NCI-H446 (cell line): ENCODE measurements at regions not wholly inside any gene's neighbourhood (a gene's known extent, or its start where the extent isn't known, plus 50 kb on each side); places are given as distances from the start of the nearest gene placed in this dataset.

Experiments used
- DNase-seq, 2 experiments: peaks; one replicate each; lab custom pipeline; 2025; lab: John Stamatoyannopoulos, UW

DNA sequence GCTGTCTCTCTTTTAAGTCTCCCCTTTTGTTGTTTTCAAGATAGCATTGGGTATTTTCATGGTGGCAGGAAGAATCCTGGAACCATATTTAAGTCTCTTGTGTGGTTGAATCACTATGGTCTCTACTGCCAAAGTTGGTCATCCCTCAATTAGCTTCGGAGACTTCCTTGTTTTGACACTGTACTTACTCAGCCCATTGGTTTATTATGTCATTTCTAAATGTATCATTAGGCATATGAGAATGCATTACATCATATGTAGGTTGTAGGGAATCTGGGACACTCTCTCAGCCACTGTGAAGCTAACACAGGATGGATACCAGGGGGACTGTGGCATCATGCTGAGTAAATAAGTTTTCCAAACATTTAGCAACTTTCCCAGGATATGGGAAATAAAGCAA is 211.8 kb downstream of the DTHD1 start:
- no peak for DNase-seq

DNA sequence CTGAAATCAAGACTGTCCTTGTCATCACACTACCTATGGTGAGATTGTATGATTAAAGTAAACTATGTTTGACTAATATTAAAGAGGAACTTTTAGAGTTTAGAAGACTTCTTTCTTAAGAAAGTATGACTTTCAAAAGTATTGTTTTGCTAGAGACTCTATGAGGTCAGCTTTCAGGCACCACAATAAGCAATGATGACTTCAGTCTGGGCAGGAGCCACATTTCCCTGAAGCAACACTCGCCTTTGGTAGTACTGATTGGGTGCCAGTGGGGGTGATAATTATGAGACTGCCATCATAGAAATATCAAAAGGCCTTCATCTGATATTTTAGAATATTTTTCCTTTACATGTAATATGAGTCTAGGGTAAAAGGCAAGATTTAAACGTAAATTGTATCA is 212.6 kb downstream of the DTHD1 start:
- DNase-seq = no peak

DNA sequence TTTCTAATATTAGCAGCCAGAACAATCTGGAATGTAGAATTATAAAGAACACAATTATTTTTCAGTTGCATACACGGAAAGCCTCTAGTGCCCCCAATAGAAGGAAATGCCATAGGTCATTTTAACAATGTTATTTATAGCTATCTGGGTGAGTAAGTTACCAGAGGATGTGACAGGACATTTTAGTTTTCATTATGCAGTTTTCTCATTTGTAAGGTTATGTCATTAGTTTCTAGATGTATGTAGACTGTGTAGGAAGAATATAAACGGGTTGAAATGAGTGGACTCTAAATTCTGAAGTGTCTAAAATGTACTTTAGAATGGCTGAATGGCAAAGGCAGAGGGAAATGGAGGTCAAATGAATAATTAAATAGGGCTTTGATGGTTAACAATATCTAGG is 213.3 kb downstream of the DTHD1 start:
- no peak for DNase-seq

DNA sequence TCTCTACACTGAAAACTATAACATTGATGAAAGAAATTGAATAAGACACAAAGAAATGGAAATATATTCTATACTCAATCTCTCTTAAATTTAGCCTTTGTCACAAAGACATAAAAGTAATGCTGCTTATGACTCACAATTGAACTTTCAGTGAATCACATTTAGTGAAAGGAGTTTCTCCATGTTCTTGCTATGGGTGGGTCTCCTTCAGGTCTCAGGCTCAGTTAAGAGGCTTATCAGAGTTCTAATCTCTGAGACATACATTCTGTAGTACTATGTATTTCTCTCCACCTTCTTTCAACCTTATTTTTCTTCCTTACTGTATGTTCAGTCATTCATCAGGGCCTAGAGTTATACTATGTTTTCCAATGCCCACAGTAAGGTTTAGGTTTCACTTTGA is 220.9 kb downstream of the DTHD1 start:
- DNase-seq = no peak

DNA sequence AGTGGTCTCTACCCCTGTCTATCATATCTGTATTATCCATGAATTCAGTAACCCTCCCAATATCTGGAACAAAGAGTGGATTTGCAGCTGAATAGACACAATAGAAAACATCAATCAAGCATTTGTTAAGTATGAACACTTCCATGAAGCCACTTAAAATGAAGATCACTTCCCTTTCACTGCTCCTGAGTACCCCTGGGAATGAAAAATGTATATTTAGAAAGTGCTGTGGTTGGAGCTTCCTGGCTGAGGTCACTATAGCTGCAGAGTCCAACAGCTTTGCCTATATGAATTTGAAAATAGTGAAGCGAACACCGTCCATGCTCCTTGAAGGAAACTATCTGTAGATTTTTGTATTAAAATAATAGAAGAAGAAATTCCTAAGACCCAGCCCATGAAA is 227.0 kb downstream of the DTHD1 start:
- DNase-seq = no peak

DNA sequence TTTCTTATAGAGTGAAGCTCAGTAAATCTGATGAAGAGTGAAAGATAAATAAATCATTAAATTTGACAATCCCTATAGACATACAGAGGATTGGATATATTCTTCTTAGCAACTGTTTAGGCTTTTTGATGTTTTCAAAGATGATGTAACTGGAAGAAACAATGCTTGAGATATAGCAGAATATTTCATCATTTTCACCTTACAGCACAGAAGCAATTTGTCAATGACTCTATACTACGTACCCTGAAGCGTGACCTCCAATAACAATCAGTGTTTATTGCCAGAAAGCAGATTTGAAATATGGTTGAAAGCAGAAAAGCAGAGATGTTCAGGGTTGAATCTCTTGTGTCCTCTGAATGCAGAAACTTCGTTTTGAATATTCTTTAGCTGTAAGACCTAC is 228.4 kb downstream of the DTHD1 start:
- no peak for DNase-seq

DNA sequence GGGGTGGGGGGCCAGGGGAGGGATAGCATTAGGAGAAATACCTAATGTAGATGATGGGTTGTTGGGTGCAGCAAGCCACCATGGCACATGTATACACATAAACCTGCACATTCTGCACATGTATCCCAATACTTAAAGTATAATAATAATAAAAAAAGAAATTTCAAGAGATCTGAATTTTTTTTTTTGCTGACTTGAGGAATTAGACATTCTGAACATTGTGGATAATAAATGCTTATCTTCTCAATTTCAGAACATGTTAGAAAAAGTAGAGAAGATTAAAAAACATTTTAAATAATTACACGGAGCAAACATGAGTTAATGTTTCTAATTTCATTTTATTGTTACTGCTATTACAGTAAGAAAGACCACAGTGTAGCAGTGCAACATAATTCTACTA is 230.4 kb downstream of the DTHD1 start:
- DNase-seq = no peak

DNA sequence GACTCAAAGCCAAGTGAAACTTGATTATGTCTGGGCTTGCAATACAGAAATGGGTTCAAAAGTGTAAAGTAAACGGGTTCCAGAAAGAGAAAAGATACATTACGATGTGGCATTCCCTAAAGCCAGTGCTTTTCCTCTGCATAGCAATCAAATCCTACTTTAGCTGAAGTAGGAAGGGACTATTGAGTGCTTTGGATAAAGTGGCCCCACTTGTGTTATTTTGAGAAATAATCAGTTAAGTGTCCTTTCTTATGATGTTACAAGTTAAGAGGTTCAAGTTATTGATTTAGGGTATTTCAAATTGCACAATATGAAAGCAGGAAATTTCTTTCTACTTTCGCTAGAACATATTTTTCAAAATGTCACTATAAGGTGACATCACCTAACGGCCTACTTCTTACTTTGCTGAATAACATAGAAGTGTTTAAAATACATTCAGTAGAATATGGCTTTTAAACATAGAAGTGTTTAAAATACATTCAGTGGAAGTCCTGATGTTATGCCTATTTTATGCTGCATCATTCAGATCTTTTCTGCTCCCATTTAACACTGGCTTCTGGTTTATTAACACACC is 235.2 kb downstream of the DTHD1 start:
- no peak for DNase-seq

DNA sequence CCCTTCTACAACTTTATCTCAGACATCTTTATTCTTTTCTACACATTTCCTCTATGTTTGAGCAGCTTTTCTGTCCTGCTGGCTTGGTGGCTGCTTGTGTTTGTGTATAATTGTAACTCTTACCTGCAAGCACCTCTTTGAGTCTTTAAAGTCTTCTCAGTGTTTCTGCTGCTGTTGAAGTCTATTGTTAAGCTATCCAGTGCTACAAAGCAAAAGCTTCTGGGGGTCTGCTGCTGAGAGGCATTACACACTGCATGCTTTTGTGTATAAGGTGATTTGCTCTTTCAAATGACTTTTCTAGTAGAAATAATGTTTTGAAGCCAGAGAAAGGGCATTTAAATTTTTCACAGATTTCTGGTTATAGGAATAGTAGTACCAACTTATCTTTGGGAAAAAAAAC is 241.8 kb downstream of the DTHD1 start:
- DNase-seq = no peak

DNA sequence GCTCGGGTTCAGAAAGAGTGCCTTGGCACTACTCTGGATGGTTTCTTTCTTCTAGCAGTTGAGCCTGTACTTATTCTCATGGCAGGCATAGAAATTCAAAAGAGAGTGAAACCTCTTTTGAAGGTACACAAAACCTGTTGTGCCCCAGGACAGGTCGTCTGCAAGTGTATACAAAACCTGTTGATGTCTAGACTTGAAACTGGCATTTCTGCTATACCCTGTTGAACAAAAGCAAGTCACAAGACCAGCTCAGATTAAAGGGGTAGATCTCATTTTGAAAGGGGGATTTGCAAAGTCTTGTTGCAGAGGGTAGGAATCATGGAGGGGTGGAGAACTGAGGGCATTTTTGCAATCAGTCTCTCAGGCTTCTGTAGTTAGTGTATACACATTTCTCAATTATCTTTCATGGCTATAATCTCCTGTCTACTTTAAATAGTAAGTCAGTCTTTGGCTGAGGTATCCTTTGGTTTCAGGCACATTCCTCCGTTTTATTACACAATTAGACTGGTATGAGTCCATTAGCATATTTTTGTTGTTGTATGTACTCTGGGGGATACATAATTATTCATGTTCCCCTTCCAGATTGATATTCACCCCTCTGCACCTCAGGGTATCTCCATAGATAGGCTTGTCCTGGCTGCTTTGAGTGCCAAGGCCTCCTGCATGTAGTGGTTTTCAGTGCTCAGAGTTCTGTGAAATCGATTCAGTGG is 251.4 kb downstream of the DTHD1 start:
- DNase-seq = no peak

DNA sequence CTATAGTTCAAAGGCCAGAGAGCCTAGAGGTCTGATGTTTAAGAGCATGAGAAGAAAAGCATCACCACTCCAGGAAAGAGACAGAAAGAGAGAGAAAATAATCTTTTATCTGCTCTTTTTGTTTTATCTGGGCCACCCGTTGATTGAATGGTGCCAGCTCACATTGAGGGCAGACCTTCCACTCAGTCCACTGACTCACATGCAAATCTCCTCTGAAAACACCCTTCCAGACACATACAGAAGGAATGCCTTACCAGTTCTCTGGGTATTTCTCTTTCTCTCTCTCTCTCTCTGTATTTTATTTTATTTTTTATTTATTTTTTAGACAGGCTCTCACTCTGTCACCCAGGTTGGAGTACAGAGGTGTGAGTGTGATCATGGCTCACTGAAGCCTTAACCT is 252.5 kb downstream of the DTHD1 start:
- DNase-seq = no peak

DNA sequence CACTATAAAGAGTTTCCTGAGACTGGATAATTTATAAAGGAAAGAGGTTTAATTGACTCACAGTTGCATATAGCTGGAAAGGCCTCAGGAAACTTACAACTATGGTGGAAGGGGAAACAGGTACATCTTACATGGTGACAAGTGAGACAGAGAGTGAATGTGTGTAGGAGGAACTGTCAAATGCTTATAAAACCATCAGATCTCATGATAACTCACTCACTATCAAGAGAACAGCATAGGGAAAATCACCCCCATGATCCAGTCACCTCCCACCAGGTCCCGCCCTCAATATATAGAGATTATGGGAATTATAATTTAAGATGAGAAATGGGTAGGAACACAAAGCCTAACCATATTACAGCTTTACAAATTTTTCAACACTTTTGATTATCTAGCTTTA is 266.0 kb downstream of the DTHD1 start:
- DNase-seq = no peak

DNA sequence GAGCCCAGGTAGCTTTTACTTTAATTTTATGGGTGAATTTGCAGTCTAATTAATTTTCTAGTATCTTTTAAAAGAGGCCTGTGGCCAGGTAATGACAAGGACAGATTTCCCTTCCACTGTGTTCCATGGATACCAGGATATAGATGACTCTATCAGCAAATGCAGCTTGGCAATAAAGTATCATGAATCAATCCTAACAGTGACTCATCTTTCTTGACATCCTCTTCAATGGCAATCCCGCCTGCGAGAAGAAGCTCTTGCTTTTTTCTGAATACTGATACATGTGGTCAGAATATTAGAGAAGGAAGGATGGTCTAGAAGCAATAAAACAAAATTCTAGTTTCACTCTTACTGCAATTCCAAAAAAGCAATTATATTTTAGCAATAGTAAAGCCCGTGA is 267.8 kb downstream of the DTHD1 start:
- DNase-seq = no peak

DNA sequence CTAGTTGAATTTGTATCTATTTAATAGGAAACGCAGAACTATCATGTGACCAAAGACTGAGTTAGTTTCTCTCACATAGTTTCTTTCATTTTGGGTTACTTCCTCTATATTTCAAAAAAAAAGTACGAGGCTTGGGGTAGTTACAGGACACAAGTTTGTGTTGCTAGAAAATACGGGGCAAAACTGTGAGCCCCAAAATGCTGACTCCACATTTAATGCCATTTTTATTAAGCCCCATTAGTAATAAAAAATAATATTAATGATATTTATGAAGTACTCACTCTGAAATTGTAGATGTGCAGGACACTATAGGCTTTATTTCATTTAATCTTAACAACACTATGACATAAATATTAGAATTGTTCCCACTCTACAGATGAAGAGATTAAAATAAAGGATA is 268.6 kb downstream of the DTHD1 start:
- DNase-seq = no peak

DNA sequence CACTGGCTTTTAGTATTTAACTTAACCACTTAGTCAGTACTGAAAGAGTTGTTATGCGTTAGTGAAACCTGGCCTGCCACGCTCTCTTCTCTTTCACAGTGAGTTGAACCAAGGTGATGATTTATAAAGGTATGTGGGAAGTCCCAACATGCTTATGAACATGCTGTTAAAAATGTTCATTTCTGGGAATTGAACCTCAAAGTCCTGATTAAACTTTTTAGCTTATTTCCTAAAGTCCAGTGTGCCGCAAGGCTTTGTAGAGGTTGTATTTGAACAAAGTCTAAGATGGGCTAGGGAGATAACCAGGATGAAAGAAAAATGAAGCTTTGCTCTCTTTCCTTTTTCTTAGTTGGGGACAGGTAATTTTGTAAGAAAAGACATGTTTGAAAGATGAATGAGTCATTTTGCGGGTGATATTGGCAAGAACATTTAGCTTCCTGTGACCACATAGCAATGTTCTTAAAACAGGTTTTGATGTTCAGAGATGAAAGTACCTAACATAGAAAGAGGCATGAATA is 270.3 kb downstream of the DTHD1 start:
- DNase-seq = no peak

DNA sequence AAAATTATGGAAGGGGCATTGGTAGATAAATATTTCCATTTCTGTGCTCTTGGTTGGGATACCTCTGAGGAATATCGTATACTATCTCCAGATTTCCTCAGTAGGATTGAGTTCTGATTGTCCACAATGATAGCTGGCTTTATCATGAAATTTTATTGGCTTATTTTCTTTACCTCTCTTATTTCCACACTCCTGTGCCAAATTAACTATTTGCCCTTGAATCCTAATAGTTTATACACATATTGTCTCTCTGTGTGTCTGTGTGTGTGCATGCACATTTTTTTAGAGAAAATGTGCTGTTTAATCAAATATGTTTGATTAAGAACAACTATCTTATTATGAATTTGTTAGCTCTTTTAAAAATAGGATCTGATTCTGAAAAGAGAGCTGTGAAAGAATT is 271.6 kb downstream of the DTHD1 start:
- no peak for DNase-seq

DNA sequence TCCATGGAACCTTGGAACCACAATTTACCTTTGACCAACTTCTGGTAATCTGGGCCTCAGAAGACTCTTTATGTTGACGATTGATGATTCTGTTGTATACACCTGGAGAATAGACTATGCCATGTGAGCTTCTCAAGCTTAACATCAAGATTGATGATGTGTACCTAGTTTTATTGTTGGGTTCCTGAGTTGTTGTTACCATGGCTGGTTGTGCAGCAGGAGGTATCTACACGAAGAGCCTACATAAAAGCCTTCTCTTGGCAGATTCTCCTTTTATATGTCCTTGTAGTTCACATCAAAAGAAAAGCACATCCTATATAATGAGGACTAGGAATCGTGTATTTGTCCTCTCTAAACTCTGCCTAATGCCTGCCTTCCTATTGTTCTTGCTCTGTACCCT is 272.0 kb downstream of the DTHD1 start:
- no peak for DNase-seq

DNA sequence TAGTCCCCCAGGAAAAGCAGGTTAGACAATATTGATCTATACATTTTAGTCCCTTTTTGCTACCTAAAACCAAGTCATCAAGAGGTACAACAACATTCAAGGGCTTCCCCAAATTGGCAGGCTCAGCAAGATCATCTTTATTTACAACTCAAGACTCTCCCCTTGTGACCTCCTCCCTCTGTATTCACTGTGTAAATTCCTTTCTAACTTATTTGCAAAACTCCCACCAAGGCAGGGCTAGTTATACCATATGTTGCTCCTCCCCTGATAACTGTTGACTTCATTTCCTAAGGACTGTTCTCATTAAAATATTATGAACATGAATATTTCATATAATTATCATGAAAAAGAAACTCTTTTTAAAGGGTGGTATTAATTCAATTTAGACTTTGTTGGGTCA is 275.6 kb downstream of the DTHD1 start:
- no peak for DNase-seq

DNA sequence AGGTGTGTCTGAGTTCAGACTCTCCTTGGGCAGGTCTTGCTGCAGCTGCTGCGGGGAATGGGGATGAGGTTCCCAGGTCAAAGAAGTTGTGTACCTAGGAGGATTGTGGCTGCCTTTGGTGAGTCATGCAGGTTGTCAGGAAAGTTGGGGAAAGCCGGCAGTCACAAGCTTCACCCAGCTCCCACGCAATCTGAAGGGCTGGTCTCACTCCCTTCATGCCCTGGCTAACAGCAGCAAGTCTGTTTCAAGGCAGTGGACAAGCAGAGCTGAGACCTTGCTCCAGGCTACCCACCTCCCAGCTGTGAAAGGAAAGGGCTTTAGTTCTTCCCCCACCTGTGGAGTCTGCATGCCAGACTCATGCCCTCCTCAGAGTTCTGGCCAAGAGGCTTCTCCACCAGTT is 287.2 kb downstream of the DTHD1 start:
- no peak for DNase-seq

DNA sequence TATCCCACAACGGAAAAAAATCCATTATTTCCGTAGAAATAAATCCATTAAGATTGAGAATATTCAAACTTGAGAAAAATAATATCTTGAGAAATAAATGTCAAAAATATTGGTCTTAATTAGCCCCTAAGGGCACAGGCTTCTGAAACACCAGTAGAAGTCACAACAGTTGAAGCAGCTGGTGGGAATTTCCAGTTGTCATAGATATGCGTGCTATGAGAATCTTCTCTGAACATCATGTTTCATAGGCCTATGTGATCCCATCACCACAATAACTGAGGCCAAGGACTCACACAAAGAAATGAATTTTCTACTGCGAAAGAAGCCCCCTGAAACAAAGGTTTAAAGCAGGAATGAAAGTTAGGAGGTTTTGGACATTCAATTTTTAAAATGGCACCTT is 292.0 kb downstream of the DTHD1 start:
- no peak for DNase-seq

DNA sequence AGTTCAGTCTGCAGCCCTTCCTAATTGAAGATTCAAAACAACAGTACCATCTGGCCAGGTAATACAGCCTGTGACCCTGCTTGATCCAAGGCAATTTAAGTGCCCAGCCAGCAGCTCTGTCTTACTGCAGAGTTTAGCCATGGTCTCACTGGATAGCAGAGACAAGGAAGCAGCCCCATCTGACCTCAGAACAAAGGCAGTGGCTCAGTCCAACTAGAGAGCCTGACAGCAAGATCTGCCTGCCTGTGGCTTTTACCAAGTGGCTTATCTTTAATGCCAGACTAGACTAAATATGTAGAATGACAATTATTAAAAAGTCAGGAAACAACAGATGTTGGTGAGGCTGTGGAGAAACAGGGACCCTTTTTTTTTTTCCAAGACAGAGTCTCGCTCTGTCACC is 293.4 kb downstream of the DTHD1 start:
- no peak for DNase-seq

DNA sequence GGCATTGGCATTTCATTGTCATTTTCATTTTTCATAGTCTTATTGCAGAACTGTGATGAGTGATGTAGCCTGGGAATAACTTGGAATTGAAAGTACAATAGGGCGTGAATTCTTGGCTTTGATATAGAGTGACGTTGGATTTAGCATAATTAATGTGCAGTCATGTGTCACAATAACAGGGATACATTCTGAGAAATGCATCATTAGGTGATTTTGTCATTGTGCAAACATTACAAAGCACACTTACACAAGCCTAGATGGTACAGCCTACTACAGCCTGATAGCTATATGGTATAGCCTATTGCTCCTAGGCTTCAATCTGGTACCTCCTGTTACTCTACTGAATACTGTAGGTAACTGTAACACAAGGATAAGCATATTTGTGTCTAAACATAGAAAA is 300.8 kb downstream of the DTHD1 start:
- no peak for DNase-seq

DNA sequence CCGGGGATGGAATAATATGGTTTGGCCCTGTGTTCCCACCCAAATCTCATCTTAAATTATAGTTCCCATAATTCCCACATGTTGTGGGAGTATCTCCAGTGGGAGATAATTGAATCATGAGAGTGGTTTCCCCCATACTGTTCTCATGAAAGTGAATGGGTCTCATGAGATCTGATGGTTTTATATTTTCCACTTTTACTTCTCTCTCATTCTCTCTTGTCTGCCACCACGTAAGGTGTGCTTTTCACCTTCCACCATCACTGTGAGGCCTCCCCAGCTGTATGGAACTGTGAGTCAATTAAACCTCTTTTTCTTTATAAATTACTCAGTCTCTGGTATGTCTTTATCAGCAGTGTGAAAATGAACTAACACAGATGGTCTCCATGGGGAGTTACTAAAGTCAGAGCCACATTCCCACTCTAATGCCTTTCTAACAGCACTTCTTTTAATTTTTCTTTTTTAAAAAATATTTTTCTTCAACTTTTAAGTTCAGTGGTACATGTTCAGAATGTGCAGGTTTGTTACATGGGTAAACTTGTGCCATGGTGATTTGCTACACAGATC is 306.6 kb downstream of the DTHD1 start:
- no peak for DNase-seq

DNA sequence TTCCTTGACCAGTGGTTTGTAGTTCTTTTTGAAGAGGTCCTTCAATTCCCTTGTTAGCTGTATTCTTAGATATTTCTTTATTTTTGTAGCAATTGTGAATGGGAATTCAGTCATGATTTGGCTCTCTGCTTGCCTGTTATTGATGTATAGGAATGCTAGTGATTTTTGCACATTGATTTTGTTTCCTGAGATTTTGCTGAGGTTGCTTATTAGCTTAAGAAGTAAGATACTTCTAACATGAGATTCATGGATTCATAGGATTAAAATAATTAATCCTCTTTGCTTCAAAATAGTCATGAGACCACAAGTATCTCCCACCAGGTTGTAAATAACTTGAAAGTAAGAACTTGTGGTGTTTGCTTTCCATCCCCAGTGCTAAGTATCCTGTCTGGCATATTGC is 308.9 kb downstream of the DTHD1 start:
- no peak for DNase-seq
